ENCODE measurements at regions not wholly inside any gene's neighbourhood (a gene's known extent, or its start where the extent isn't known, plus 50 kb on each side); places are given as distances from the start of the nearest gene placed in this dataset.
"Not testable (repeated sequence)": the region's sequence is repeated elsewhere in the genome, so short reads cannot be mapped to it uniquely, and the experiment has no call there.

GRCh38 chr7:120077777-120078176, 195.2 kb upstream of the KCND2 start:
- 57 to 63% (median 60%) methylated on average over 3 of the region's 3 CpGs for WGBS, 4 donors
- no peak for TF ChIP-seq POLR2A (IDR thresholded peaks at IDR 0.05)
- TF ChIP-seq CTCF (IDR thresholded peaks at IDR 0.05), result no peak
- Histone ChIP-seq H3K36me3 (no peaks in the 10 kb centered on the region), H3K4me3 (no peak overlapping the region), H3K27ac (no peak overlapping the region), H3K4me1 (no peaks in the 10 kb centered on the region), H3K27me3 (no peaks in the 10 kb centered on the region), H3K9me3 (peaks cover 0 to 5% (median 0%) of the 10 kb centered on the region in 12 donors)
- ATAC-seq (no peak), DNase-seq (no peak)
- intact Hi-C loops (cut with DNase I), result no loop called here

DNA sequence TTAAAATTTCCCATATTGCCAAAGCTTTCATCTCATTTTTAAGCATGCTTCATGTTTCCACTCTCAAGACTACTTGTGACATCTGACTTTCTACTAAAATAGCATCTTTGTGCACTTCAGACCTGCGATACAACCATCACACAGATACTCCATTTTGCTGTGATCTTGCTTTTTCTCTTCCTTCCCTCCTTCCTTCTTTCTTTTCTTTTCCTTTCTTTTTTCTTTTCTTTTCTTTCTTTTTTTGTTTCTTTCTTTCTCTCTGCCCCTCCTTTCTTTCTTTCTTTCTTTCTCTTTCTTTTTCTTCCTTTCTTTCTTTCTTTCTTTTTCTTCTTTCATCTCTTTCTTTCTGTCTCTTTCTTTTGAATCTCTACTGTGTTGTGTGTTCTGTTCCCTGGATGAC, 194.0 kb upstream of the KCND2 start:
- H3K36me3 ChIP-seq, result no peaks in the 10 kb centered on the region
- ATAC-seq (no peak), DNase-seq (no peak)
- peaks cover 0 to 2% (median 0%) of the 10 kb centered on the region in 12 donors for H3K9me3 ChIP-seq
- H3K4me1 ChIP-seq, result no peaks in the 10 kb centered on the region
- no peak for TF ChIP-seq POLR2A (IDR thresholded peaks at IDR 0.05)
- no peak overlapping the region for H3K27ac ChIP-seq
- WGBS, 4 donors, result 57 to 63% (median 60%) methylated on average over 1 of the region's 1 CpG
- intact Hi-C loops (cut with DNase I), result no loop called here
- no peaks in the 10 kb centered on the region for H3K27me3 ChIP-seq
- H3K4me3 ChIP-seq, result no peak overlapping the region

- H3K27me3 ChIP-seq, result no peaks in the 10 kb centered on the region
- TF ChIP-seq CTCF (IDR thresholded peaks at IDR 0.05), result no peak
- TF ChIP-seq POLR2A (IDR thresholded peaks at IDR 0.05), result no peak
- no peak for ATAC-seq
Measured at GRCh38 chr7:120079704-120080103, 193.3 kb upstream of the KCND2 start.

DNA sequence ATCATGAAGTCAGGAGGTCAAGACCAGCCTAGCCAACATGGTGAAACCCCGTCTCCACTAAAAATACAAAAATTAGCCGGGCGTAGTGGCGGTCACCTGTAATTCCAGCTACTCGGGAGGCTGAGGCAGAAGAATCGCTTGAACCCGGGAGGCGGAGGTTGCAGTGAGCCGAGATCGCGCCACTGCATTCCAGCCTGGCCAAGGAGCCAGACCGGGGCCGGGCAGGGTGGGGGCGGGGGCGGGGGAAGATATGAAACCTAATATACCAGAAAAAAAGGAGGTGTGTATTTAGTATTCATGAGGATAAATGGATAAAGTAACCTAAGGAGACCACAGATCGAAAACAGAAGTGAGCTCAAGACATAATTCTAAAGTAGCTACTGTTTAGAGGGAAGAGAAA, 186.5 kb upstream of the KCND2 start:
- ATAC-seq; intact Hi-C loops (cut with DNase I); H3K9me3 ChIP-seq; H3K36me3 ChIP-seq; H3K27ac ChIP-seq; DNase-seq; H3K27me3 ChIP-seq; H3K4me1 ChIP-seq; H3K4me3 ChIP-seq: not testable (repeated sequence)
- WGBS, 4 donors, result 83 to 90% (median 87%) methylated on average over 16 of the region's 16 CpGs

More at GRCh38 chr7:120079704-120080103, 193.3 kb upstream of the KCND2 start:
- H3K9me3 ChIP-seq, result no peaks in the 10 kb centered on the region
- intact Hi-C loops (cut with DNase I), result no loop called here
- DNase-seq, result no peak
- no peak overlapping the region for H3K4me3 ChIP-seq
- no peaks in the 10 kb centered on the region for H3K36me3 ChIP-seq
- H3K27ac ChIP-seq, result no peak overlapping the region
- H3K4me1 ChIP-seq, result no peaks in the 10 kb centered on the region
- WGBS, 4 donors, result 21 to 38% (median 29%) methylated on average over 3 of the region's 3 CpGs

DNA sequence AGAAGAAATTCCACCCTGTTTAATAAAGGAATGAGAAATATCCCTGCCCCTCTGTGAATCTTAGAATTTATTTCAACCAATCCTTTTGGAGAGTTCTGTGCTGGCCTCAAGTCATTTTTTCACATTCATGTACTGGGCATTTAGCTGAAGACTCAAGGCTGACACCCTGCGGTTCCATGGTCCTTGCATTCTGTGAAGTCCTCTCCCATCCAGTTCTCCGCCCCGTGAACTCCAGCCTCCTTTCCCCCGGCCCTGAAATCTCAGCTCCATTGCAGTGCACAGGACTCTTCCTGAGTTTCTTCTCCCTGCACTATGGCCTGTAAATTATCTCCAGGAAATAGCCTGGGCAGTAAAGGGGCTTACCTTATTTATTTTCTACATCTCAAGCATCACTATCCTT, 183.0 kb upstream of the KCND2 start:
- TF ChIP-seq POLR2A (IDR thresholded peaks at IDR 0.05), result no peak
- TF ChIP-seq CTCF (IDR thresholded peaks at IDR 0.05), result peak in 1 of 12 donors; percentile 6
- ATAC-seq (no peak), DNase-seq (no peak)
- Histone ChIP-seq H3K4me1 (no peaks in the 10 kb centered on the region), H3K27ac (no peak overlapping the region), H3K36me3 (no peaks in the 10 kb centered on the region), H3K9me3 (no peaks in the 10 kb centered on the region), H3K4me3 (no peak overlapping the region), H3K27me3 (no peaks in the 10 kb centered on the region)
- intact Hi-C loops (cut with DNase I), result no loop called here
- WGBS, 4 donors, result 60 to 76% (median 70%) methylated on average over 4 of the region's 4 CpGs

Measured in heart left ventricle (tissue), 16 donors.